Esophagus squamous epithelium (tissue), 4 donors: ENCODE measurements at regions not wholly inside any gene's neighbourhood (a gene's known extent, or its start where the extent isn't known, plus 50 kb on each side); places are given as distances from the start of the nearest gene placed in this dataset.

Experiments used
- CTCF ChIP-seq, 6 experiments: fragments of 450-650 bp in 4 of 6; fragments of 200-600 bp in 2 of 6; sonication (generic) in 2 of 6; IDR thresholded peaks; one replicate each; pipeline ENCODE4 v1.5.1; 2016 to 2019; ENCODE audit warnings: antibody characterized with exemption in 6 of 6, mild to moderate bottlenecking in 4 of 6, moderate library complexity in 4 of 6
- POLR2A ChIP-seq, 4 donors: fragments of 450-650 bp; IDR thresholded peaks; one replicate each; pipeline ENCODE4 v1.6.1; 2017; ENCODE audit warnings: antibody characterized with exemption in 4 of 4, mild to moderate bottlenecking in 4 of 4, moderate library complexity in 3 of 4

- TF ChIP-seq CTCF (IDR thresholded peaks at IDR 0.05) (no peak), POLR2A (IDR thresholded peaks at IDR 0.05) (no peak)
These were observed 53.6 kb upstream of the ARHGEF7 start for GRCh38 chr13:111061358-111062045.
